ENCODE measurements at regions not wholly inside any gene's neighbourhood (a gene's known extent, or its start where the extent isn't known, plus 50 kb on each side); places are given as distances from the start of the nearest gene placed in this dataset.

DNA sequence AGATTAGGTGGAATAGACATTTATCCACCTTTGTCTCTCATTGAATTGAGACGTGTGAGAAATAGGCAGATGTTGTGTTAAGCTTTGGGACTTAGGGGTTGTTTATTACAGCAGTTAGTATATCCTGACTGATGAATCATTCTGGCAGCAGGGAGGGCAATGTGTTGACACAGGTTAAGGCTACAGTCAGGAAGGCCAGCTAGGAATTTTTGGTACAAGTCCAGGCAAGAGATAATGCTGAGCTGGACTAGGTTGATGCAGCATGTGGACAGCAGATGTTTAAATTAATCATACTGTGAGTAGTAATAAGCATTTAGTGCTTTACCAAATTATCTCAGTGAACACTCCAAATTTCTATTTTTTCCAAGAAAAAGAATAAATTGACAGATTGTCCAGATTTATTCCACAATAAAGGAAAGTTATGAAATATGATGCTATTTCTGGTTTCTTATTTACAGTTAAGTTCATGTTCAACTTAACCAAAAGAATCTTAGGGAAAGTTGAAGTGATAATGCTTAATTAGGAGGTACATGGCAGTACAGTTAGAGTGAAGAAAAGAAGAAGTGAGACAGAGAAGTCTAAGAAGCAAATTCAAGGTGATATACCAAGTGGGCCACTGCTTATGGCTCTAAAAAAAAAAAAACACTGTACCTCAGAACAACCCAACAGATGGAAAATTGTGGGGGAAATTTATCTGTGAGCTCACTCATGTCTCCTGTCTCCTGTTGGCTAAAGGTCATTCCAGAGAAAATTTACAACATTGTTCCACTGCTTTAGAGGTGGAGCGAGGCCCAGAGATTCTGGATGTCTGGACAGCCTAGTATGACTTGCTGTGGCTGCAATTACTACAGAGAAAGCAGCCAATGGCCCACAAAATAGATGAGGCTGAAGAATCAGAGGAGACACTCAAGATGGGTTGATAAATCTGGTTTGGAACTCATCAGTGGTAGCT, 102.7 kb upstream of the C21orf91 start (continued):
- TF ChIP-seq, protein P1, sequence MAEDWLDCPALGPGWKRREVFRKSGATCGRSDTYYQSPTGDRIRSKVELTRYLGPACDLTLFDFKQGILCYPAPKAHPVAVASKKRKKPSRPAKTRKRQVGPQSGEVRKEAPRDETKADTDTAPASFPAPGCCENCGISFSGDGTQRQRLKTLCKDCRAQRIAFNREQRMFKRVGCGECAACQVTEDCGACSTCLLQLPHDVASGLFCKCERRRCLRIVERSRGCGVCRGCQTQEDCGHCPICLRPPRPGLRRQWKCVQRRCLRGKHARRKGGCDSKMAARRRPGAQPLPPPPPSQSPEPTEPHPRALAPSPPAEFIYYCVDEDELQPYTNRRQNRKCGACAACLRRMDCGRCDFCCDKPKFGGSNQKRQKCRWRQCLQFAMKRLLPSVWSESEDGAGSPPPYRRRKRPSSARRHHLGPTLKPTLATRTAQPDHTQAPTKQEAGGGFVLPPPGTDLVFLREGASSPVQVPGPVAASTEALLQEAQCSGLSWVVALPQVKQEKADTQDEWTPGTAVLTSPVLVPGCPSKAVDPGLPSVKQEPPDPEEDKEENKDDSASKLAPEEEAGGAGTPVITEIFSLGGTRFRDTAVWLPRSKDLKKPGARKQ (CRISPR knock-in tag; IDR thresholded peaks at IDR 0.05), result no peak
- TF ChIP-seq, protein P2, sequence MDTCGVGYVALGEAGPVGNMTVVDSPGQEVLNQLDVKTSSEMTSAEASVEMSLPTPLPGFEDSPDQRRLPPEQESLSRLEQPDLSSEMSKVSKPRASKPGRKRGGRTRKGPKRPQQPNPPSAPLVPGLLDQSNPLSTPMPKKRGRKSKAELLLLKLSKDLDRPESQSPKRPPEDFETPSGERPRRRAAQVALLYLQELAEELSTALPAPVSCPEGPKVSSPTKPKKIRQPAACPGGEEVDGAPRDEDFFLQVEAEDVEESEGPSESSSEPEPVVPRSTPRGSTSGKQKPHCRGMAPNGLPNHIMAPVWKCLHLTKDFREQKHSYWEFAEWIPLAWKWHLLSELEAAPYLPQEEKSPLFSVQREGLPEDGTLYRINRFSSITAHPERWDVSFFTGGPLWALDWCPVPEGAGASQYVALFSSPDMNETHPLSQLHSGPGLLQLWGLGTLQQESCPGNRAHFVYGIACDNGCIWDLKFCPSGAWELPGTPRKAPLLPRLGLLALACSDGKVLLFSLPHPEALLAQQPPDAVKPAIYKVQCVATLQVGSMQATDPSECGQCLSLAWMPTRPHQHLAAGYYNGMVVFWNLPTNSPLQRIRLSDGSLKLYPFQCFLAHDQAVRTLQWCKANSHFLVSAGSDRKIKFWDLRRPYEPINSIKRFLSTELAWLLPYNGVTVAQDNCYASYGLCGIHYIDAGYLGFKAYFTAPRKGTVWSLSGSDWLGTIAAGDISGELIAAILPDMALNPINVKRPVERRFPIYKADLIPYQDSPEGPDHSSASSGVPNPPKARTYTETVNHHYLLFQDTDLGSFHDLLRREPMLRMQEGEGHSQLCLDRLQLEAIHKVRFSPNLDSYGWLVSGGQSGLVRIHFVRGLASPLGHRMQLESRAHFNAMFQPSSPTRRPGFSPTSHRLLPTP (IDR thresholded peaks at IDR 0.05; ENCODE audit: borderline replicate concordance, extremely low read depth, insufficient read length), result no peak
- TF ChIP-seq ZNF274 (IDR thresholded peaks at IDR 0.05; ENCODE audit: borderline replicate concordance, low read depth, low read length) (no peak), ATF7 (IDR thresholded peaks at IDR 0.05) (no peak), ZNF511 (CRISPR knock-in tag; IDR thresholded peaks at IDR 0.05) (no peak), GTF2E2 (tag; IDR thresholded peaks at IDR 0.05) (no peak), CHD1 (IDR thresholded peaks at IDR 0.05; ENCODE audit: low read length) (no peak), FOXJ3 (CRISPR knock-in tag; IDR thresholded peaks at IDR 0.05) (no peak), SIX5 (IDR thresholded peaks at IDR 0.05; ENCODE audit: borderline replicate concordance in 1 of 2, insufficient read depth in 1 of 2, low read depth in 1 of 2, low read length in 2 of 2) (no peak)
